ENCODE measurements at regions not wholly inside any gene's neighbourhood (a gene's known extent, or its start where the extent isn't known, plus 50 kb on each side); places are given as distances from the start of the nearest gene placed in this dataset.

- intact Hi-C loops (cut with micrococcal nuclease), result no loop called here
- DNase-seq (ENCODE audit: low read depth, low spot score), result no peak
Measured at GRCh38 chr13:26880735-26881134, 120.1 kb upstream of the GPR12 start.

GRCh38 chr13:26878438-26878837 is 117.9 kb upstream of the GPR12 start:
- CTCF ChIA-PET, result interaction anchor here (0.5 kb wide), 1 partner anchor 161 kb away, joined by 3 read pairs; no protein-coding TSS in a partner anchor
- Histone ChIP-seq H3K4me1 (ENCODE audit: control insufficient read depth in 1 of 2, insufficient read depth in 2 of 2, low read length in 2 of 2) (no peaks in the 10 kb centered on the region), H4K20me1 (ENCODE audit: insufficient read depth) (no peaks in the 10 kb centered on the region), H3K27ac (ENCODE audit: low read depth, low read length) (no peak overlapping the region), H3K27me3 (ENCODE audit: insufficient read depth, low read length) (peaks cover 54% of the 10 kb centered on the region), H3K36me3 (ENCODE audit: control insufficient read depth in 1 of 2, insufficient read depth in 2 of 2, low read length in 2 of 2) (no peaks in the 10 kb centered on the region), H3K9me2 (ENCODE audit: insufficient read depth) (no peaks in the 10 kb centered on the region), H3K9me3 (ENCODE audit: control insufficient read depth in 1 of 2, insufficient read depth in 1 of 2, low read depth in 1 of 2, low read length in 2 of 2) (peaks cover 0 to 6% of the 10 kb centered on the region in 2 experiments; a peak in 1 of 4 replicates), H2AFZ (ENCODE audit: low read depth, low read length, poor library complexity, severe bottlenecking) (no peak overlapping the region), H3K79me2 (ENCODE audit: insufficient read depth, low read length) (no peaks in the 10 kb centered on the region), H3K9ac (ENCODE audit: low read length) (no peak overlapping the region), H3K4me2 (ENCODE audit: low read length) (no peak overlapping the region), H3K4me3 (replicated peaks in 1 of 2; ENCODE audit: low read depth in 1 of 2, low read length in 2 of 2) (no peak overlapping the region)
- DNase-seq (ENCODE audit: low read depth, low spot score) (no peak), ATAC-seq (no peak)
- TF ChIP-seq SP1 (IDR thresholded peaks at IDR 0.05; ENCODE audit: low read depth), result no peak
- TF ChIP-seq CTCF (IDR thresholded peaks at IDR 0.05 in 2 of 3, conservative IDR thresholded peaks at IDR 0.05 in 1 of 3; ENCODE audit: borderline replicate concordance in 1 of 3, insufficient read depth in 1 of 3, low read depth in 2 of 3, low read length in 2 of 3), result no peak
- intact Hi-C loops (cut with micrococcal nuclease), result no loop called here
- POLR2A ChIA-PET, result no interaction called here
- no TSS peak for BruUV-seq (replicated peaks)
- RAD21 ChIA-PET (ENCODE audit: low non-redundant PET in 1 of 2, low total read pairs in 2 of 2, uncharacterized antibody in 2 of 2, unreplicated experiment in 2 of 2), result no interaction called here

More at GRCh38 chr13:26880735-26881134, 120.1 kb upstream of the GPR12 start:
- Histone ChIP-seq H3K9me2 (ENCODE audit: insufficient read depth) (no peaks in the 10 kb centered on the region), H3K4me3 (replicated peaks in 1 of 2; ENCODE audit: low read depth in 1 of 2, low read length in 2 of 2) (no peak overlapping the region), H3K79me2 (ENCODE audit: insufficient read depth, low read length) (no peaks in the 10 kb centered on the region), H3K9me3 (ENCODE audit: control insufficient read depth in 1 of 2, insufficient read depth in 1 of 2, low read depth in 1 of 2, low read length in 2 of 2) (peaks cover 0 to 6% of the 10 kb centered on the region in 2 experiments; a peak in 1 of 4 replicates), H3K4me1 (ENCODE audit: control insufficient read depth in 1 of 2, insufficient read depth in 2 of 2, low read length in 2 of 2) (no peaks in the 10 kb centered on the region), H3K4me2 (ENCODE audit: low read length) (no peak overlapping the region), H3K27ac (ENCODE audit: low read depth, low read length) (no peak overlapping the region), H4K20me1 (ENCODE audit: insufficient read depth) (no peaks in the 10 kb centered on the region), H3K27me3 (ENCODE audit: insufficient read depth, low read length) (peaks cover 49% of the 10 kb centered on the region), H2AFZ (ENCODE audit: low read depth, low read length, poor library complexity, severe bottlenecking) (no peak overlapping the region), H3K9ac (ENCODE audit: low read length) (no peak overlapping the region), H3K36me3 (ENCODE audit: control insufficient read depth in 1 of 2, insufficient read depth in 2 of 2, low read length in 2 of 2) (no peaks in the 10 kb centered on the region)
- BruUV-seq (replicated peaks), result no TSS peak
- RAD21 ChIA-PET (ENCODE audit: low non-redundant PET in 1 of 2, low total read pairs in 2 of 2, uncharacterized antibody in 2 of 2, unreplicated experiment in 2 of 2), result no interaction called here
- POLR2A ChIA-PET, result no interaction called here
- TF ChIP-seq SIN3A (IDR thresholded peaks at IDR 0.05; ENCODE audit: low read depth) (no peak), EZH2 (IDR thresholded peaks at IDR 0.05) (0 out of 2 replicates have a peak, but pooled peaks have one; percentile 49)
- CTCF ChIA-PET, result interaction anchor here (1.2 kb wide), 1 partner anchor 8 kb away, joined by 3 read pairs; no protein-coding TSS in a partner anchor
- no peak for ATAC-seq
